Loucy (cell line): ENCODE measurements at regions not wholly inside any gene's neighbourhood (a gene's known extent, or its start where the extent isn't known, plus 50 kb on each side); places are given as distances from the start of the nearest gene placed in this dataset.
"Not testable (repeated sequence)": the region's sequence is repeated elsewhere in the genome, so short reads cannot be mapped to it uniquely, and the experiment has no call there.

Source experiments
- H2AFZ ChIP-seq: fragments of 200-600 bp; sonication (generic); 2 replicates; pipeline ENCODE4 v1.6.0; 2016; ENCODE audit warnings: antibody characterized with exemption, mild to moderate bottlenecking, low read length, moderate library complexity
- H3F3A ChIP-seq: fragments of 200-600 bp; 2 replicates; pipeline ENCODE4 v1.6.0; 2016; ENCODE audit warnings: antibody characterized with exemption, low read depth, mild to moderate bottlenecking
- H3K27me3 ChIP-seq: fragments of 200-600 bp; sonication (generic); 2 replicates; pipeline ENCODE4 v1.6.1; 2014; ENCODE audit warnings: low read length, mild to moderate bottlenecking; ENCODE audit not compliant: insufficient read depth, poor library complexity, severe bottlenecking
- H3K36me3 ChIP-seq: fragments of 200-600 bp; sonication (generic); 2 replicates; pipeline ENCODE4 v1.6.1; 2016; ENCODE audit warnings: low read length; ENCODE audit not compliant: insufficient read depth
- H3K4me1 ChIP-seq: fragments of 200-600 bp; sonication (generic); 2 replicates; pipeline ENCODE4 v1.5.1; 2014; ENCODE audit warnings: low read length, mild to moderate bottlenecking; ENCODE audit not compliant: insufficient read depth, poor library complexity, severe bottlenecking
- H3K4me2 ChIP-seq: fragments of 200-600 bp; sonication (generic); 2 replicates; pipeline ENCODE4 v1.6.0; 2014; ENCODE audit warnings: antibody characterized with exemption, low read length, low read depth, mild to moderate bottlenecking; ENCODE audit not compliant: poor library complexity, severe bottlenecking
- H3K4me3 ChIP-seq: fragments of 200-600 bp; sonication (generic); 2 replicates; pipeline ENCODE4 v1.5.1; 2014; ENCODE audit warnings: low read length, mild to moderate bottlenecking, mixed read lengths; ENCODE audit not compliant: poor library complexity, severe bottlenecking
- H3K79me2 ChIP-seq: fragments of 200-600 bp; sonication (generic); 2 replicates; pipeline ENCODE4 v1.6.1; 2014; ENCODE audit warnings: low read length; ENCODE audit not compliant: insufficient read depth
- H3K9ac ChIP-seq: fragments of 200-600 bp; sonication (generic); 2 replicates; pipeline ENCODE4 v1.6.0; 2014; ENCODE audit warnings: mild to moderate bottlenecking, low read depth, low read length, moderate library complexity; ENCODE audit not compliant: poor library complexity, severe bottlenecking
- H3K9me2 ChIP-seq: fragments of 200-600 bp; sonication (generic); replicated peaks from 2 replicates; pipeline ENCODE4 v1.6.1; 2016; ENCODE audit warnings: low read depth, low read length, mixed read lengths
- H3K9me3 ChIP-seq: fragments of 200-600 bp; sonication (generic); 2 replicates; pipeline ENCODE4 v1.6.1; 2014; ENCODE audit warnings: mild to moderate bottlenecking, antibody characterized with exemption, low read length, low read depth; ENCODE audit not compliant: insufficient read depth
- H4K20me1 ChIP-seq: fragments of 200-600 bp; sonication (generic); 2 replicates; pipeline ENCODE4 v1.6.0; 2014; ENCODE audit warnings: antibody characterized with exemption, low read length, mild to moderate bottlenecking; ENCODE audit not compliant: insufficient read depth, poor library complexity, severe bottlenecking

GRCh38 chr7:57060506-57060905 lies 71.7 kb downstream of the ZNF479 start:
- not testable (repeated sequence) for H3K4me2 ChIP-seq

DNA sequence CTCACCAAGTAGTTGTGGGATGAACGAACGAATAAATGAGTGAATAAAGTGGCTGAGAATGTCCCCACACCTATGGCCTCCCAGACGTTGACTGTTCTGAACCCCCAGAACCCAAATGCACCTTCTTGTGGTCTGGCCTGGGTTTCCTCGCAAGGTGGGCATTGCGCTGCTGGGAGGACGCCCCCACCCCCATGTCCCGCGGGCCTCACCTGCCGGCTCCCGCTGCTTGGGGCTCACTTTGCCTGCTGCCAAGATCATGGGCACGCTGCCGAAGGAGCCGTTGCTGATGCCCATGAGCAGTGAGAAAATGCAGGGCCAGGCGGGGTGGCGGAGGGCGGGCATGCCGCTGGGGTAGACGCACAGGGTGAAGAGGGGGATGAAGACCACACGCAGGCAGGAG lies 115.9 kb downstream of the ZNF479 start:
- not testable (repeated sequence) for H4K20me1 ChIP-seq, H3K9me3 ChIP-seq, H2AFZ ChIP-seq, H3K4me3 ChIP-seq, H3K4me1 ChIP-seq, H3K36me3 ChIP-seq, H3K79me2 ChIP-seq, H3K4me2 ChIP-seq, H3K9me2 ChIP-seq, H3F3A ChIP-seq, H3K27me3 ChIP-seq, H3K9ac ChIP-seq

More at GRCh38 chr7:57060506-57060905, 71.7 kb downstream of the ZNF479 start:
- H3F3A ChIP-seq, H3K79me2 ChIP-seq, H3K9me2 ChIP-seq, H3K4me1 ChIP-seq, H2AFZ ChIP-seq, H4K20me1 ChIP-seq, H3K9ac ChIP-seq, H3K27me3 ChIP-seq, H3K9me3 ChIP-seq, H3K36me3 ChIP-seq, H3K4me3 ChIP-seq: not testable (repeated sequence)

DNA sequence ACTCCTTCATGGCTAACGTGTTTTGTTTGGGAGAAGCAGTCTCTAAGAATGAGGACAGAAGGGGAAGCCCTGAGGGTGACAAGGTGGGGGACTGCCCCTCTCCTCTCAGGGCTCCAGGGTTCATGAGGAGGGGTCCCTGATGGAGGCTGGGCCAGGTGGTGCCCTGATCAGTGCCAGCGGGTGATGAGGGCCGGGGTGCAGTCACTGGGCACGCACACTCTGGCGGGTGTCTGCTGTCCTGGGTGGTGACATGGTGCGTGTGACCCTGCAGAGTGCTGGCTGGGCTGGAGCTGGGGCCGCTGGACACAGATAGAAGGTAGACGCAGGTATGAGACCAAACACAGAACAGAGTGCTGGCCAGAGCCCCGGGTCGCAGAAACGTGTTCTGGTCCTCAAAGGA lies 118.5 kb downstream of the ZNF479 start:
- not testable (repeated sequence) for H3K36me3 ChIP-seq, H3K9me2 ChIP-seq, H3K4me1 ChIP-seq, H3K27me3 ChIP-seq, H3K9me3 ChIP-seq, H3K4me3 ChIP-seq, H3K79me2 ChIP-seq, H3K9ac ChIP-seq, H4K20me1 ChIP-seq, H3F3A ChIP-seq, H2AFZ ChIP-seq, H3K4me2 ChIP-seq

DNA sequence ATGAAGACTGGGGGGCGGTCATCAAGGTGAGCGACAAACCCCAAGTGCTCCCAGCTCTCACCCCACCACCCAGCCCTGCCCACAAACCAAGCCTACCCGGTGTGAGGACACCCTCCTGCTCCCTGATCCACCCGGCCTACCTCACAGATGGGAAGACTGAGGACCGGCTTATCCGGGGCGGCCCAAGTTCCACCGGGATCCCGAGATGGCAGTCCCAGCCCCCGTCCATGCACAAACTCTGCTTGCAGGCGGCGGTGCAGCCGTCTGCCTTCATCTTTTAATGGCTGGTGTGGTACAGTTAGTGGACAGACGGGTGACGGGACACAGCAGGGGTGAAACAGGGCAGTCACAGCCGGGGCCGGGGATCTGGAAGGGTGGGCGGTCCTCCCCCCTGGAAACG lies 119.3 kb downstream of the ZNF479 start:
- H3K9me2 ChIP-seq, H3K9ac ChIP-seq, H4K20me1 ChIP-seq, H3K27me3 ChIP-seq, H3K9me3 ChIP-seq, H3K79me2 ChIP-seq, H2AFZ ChIP-seq, H3F3A ChIP-seq, H3K36me3 ChIP-seq, H3K4me1 ChIP-seq, H3K4me3 ChIP-seq, H3K4me2 ChIP-seq: not testable (repeated sequence)

GRCh38 chr7:57009230-57009629 lies 123.0 kb downstream of the ZNF479 start:
- H3K27me3 ChIP-seq, H3K36me3 ChIP-seq, H3K4me3 ChIP-seq, H3K4me1 ChIP-seq, H3K79me2 ChIP-seq, H3K9me3 ChIP-seq, H3K9ac ChIP-seq, H3F3A ChIP-seq, H4K20me1 ChIP-seq, H3K4me2 ChIP-seq, H3K9me2 ChIP-seq, H2AFZ ChIP-seq: not testable (repeated sequence)

GRCh38 chr7:57005974-57006373 lies 126.3 kb downstream of the ZNF479 start:
- H3K4me1 ChIP-seq, H3K36me3 ChIP-seq, H3K27me3 ChIP-seq, H3K9me2 ChIP-seq, H3F3A ChIP-seq, H3K4me2 ChIP-seq, H3K9ac ChIP-seq, H3K79me2 ChIP-seq, H4K20me1 ChIP-seq, H2AFZ ChIP-seq, H3K9me3 ChIP-seq, H3K4me3 ChIP-seq: not testable (repeated sequence)

DNA sequence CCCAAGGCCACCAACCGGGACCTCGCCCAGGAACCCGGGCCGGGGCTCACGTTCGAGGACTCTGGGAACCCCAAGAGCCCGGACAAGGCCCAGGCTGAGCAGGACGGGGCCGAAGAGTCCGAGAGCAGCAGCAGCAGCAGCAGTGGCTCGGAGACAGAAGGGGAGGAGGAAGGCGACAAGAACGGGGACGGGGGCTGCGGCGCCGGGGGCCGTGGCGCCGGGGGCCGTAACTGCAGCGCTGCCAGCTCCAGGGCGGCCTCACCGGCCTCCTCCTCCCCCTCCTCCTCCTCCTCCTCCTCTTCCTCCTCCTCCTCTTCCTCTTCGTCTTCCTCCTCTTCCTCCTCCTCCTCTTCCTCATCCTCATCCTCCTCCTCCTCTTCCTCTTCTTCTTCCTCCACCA lies 128.4 kb downstream of the ZNF479 start:
- H3K4me1 ChIP-seq, H3K9me3 ChIP-seq, H3K79me2 ChIP-seq, H3K4me2 ChIP-seq, H3F3A ChIP-seq, H2AFZ ChIP-seq, H3K4me3 ChIP-seq, H4K20me1 ChIP-seq, H3K36me3 ChIP-seq, H3K27me3 ChIP-seq, H3K9me2 ChIP-seq, H3K9ac ChIP-seq: not testable (repeated sequence)

DNA sequence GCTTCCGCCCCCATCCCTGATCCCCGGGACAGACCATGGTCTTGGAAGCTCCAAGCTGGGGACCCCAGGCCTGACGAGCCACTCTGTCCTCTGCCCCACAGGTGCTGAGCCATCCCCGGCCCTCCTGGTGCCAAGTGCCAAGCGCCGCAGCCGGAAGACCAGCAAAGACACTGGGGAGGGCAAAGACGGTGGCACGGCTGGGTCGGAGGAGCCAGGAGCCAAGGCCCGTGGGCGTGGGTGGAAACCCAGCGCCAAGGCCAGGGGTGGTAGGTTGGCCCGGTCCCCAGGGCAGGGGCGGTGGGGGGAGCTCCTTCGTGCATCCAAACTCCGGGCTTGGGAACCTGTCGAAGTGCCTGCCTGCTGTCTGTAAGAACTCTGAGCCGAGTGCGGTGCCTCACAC lies 130.3 kb downstream of the ZNF479 start:
- H3K9me3 ChIP-seq, H3K27me3 ChIP-seq, H3F3A ChIP-seq, H3K9ac ChIP-seq, H3K79me2 ChIP-seq, H3K36me3 ChIP-seq, H3K4me1 ChIP-seq, H2AFZ ChIP-seq, H3K4me3 ChIP-seq, H3K4me2 ChIP-seq, H3K9me2 ChIP-seq, H4K20me1 ChIP-seq: not testable (repeated sequence)
